T-helper 1 cell treated with Interleukin-12 subunit alpha and Interleukin-12 subunit beta and Interleukin-4 antibody, amounts not matched to agents 30 μg/mL and 1 μg/mL, for 36 hours (primary cell): ENCODE measurements at regions not wholly inside any gene's neighbourhood (a gene's known extent, or its start where the extent isn't known, plus 50 kb on each side); places are given as distances from the start of the nearest gene placed in this dataset.

ENCODE experiments used
- H3K27ac Mint-ChIP-seq: one replicate; pipeline ENCODE4 v1.8.0; 2021; ENCODE audit warnings: mild to moderate bottlenecking, mixed read lengths
- H3K27me3 Mint-ChIP-seq: one replicate; pipeline ENCODE4 v1.8.0; 2021; ENCODE audit warnings: low read depth, mixed read lengths
- H3K36me3 Mint-ChIP-seq: one replicate; pipeline ENCODE4 v1.8.0; 2021; ENCODE audit warnings: low read depth, mixed read lengths
- H3K4me1 Mint-ChIP-seq: one replicate; pipeline ENCODE4 v1.8.0; 2021; ENCODE audit warnings: low read depth, mixed read lengths
- H3K4me3 Mint-ChIP-seq: one replicate; pipeline ENCODE4 v1.8.0; 2021; ENCODE audit warnings: mild to moderate bottlenecking, moderate library complexity, mixed read lengths
- H3K9me3 Mint-ChIP-seq: one replicate; pipeline ENCODE4 v1.8.0; 2021; ENCODE audit warnings: mixed read lengths

- H3K27me3 Mint-ChIP-seq = no peaks in the 10 kb centered on the region
- no peak overlapping the region for H3K4me3 Mint-ChIP-seq
- H3K27ac Mint-ChIP-seq = no peak overlapping the region
- H3K4me1 Mint-ChIP-seq = no peaks in the 10 kb centered on the region
- no peaks in the 10 kb centered on the region for H3K9me3 Mint-ChIP-seq
- no peaks in the 10 kb centered on the region for H3K36me3 Mint-ChIP-seq
These were observed 238.5 kb downstream of the GALR1 start for GRCh38 chr18:77487951-77488740.

DNA sequence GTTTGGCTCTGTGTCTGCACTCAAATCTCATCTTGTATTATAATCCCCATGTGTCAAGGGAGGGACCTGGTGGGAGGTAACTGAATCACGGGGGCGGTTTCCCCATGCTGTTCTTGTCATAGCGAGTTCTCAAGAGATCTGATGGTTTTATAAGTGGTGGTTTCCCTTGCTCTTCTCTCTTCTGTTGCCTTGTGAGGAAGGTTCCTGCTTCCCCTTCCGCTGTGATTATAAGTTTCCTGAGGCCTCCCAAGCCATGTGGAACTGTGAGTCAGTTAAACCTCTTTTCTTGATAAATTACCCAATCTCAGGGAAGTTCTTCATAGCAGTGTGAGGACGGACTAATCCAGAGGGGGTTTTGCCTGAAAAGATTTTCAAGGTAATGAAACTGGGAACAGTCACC lies 245.4 kb downstream of the GALR1 start:
- Mint-ChIP-seq H3K27ac (no peak overlapping the region), H3K4me3 (no peak overlapping the region), H3K9me3 (no peaks in the 10 kb centered on the region), H3K4me1 (no peaks in the 10 kb centered on the region), H3K27me3 (no peaks in the 10 kb centered on the region), H3K36me3 (no peaks in the 10 kb centered on the region)

- Mint-ChIP-seq H3K27me3 (no peaks in the 10 kb centered on the region), H3K36me3 (no peaks in the 10 kb centered on the region), H3K27ac (no peak overlapping the region), H3K9me3 (no peaks in the 10 kb centered on the region), H3K4me1 (no peaks in the 10 kb centered on the region), H3K4me3 (no peak overlapping the region)
These were observed 246.5 kb downstream of the GALR1 start for GRCh38 chr18:77495982-77496690.

DNA sequence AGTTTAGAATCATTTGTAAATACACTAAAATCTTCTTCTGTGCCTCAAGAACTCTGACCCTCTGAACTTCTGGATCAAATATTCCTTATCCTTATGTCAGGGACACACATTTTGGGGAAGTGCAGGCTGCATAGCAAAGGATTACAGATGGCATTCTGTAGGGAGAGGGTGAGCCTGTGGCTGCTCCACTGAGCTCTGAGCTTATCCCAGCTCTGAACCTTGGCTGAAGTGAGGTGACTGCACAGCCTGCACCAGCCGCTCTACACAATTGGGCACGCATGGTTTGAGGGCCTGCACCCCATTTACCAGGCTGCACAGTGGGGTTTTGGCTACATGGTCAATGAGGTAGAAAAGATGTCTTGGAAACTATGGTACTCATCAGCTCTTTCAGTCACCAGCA lies 251.6 kb downstream of the GALR1 start:
- no peaks in the 10 kb centered on the region for H3K36me3 Mint-ChIP-seq
- no peak overlapping the region for H3K27ac Mint-ChIP-seq
- H3K9me3 Mint-ChIP-seq = no peaks in the 10 kb centered on the region
- no peaks in the 10 kb centered on the region for H3K4me1 Mint-ChIP-seq
- no peaks in the 10 kb centered on the region for H3K27me3 Mint-ChIP-seq
- no peak overlapping the region for H3K4me3 Mint-ChIP-seq

DNA sequence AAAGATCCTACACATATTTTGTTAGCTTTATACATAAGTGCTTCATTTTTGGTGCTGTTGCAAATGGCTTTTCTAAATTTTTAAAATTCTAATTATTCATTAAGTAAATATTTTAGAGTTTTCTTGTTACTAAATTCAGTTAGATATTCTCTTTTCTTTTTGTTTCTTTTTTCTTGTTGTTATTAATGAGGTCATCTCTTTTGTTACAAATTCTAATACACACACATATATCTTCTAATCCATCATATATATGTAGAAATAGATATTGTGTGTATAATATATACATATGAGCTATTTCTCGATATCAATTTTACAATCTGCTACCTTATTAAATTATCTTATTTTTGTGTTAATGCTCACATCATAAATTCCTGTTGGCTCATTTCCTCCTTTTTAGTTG lies 255.9 kb downstream of the GALR1 start:
- no peak overlapping the region for H3K27ac Mint-ChIP-seq
- H3K4me3 Mint-ChIP-seq = no peak overlapping the region
- H3K36me3 Mint-ChIP-seq = no peaks in the 10 kb centered on the region
- no peaks in the 10 kb centered on the region for H3K27me3 Mint-ChIP-seq
- H3K9me3 Mint-ChIP-seq = peaks cover 4% of the 10 kb centered on the region
- no peaks in the 10 kb centered on the region for H3K4me1 Mint-ChIP-seq

GRCh38 chr18:77512152-77512551 lies 262.5 kb downstream of the GALR1 start:
- Mint-ChIP-seq H3K36me3 (no peaks in the 10 kb centered on the region), H3K27me3 (no peaks in the 10 kb centered on the region), H3K9me3 (peaks cover 17% of the 10 kb centered on the region), H3K4me1 (no peaks in the 10 kb centered on the region), H3K27ac (no peak overlapping the region), H3K4me3 (no peak overlapping the region)

DNA sequence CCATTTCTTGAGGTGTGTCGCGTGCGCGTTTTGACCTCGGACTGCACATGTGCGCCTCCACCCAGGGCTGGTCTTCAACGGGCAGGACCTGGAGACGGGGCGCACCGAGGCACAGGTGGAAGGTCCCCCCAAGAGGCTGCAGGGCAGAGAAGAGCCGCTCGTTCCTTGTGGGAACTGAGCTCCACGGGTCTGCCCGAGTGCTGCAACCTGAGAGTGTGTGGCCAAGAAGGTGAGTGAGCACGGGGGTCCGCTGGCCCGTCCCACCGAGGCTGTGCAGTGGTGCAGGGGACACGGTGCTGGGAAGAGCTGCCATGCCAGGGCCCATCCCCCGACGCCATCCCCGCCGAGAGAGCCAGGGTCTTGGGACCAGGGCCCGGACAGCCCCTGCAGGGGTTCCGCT lies 268.3 kb downstream of the GALR1 start:
- Mint-ChIP-seq H3K27me3 (no peaks in the 10 kb centered on the region), H3K4me1 (no peaks in the 10 kb centered on the region), H3K9me3 (peaks cover 5% of the 10 kb centered on the region), H3K36me3 (no peaks in the 10 kb centered on the region), H3K27ac (no peak overlapping the region), H3K4me3 (no peak overlapping the region)

GRCh38 chr18:77520767-77521166 lies 271.1 kb downstream of the GALR1 start:
- Mint-ChIP-seq H3K4me3 (no peak overlapping the region), H3K36me3 (no peaks in the 10 kb centered on the region), H3K27me3 (no peaks in the 10 kb centered on the region), H3K9me3 (peaks cover 4% of the 10 kb centered on the region), H3K27ac (no peak overlapping the region), H3K4me1 (no peaks in the 10 kb centered on the region)

GRCh38 chr18:77522051-77522675 lies 272.5 kb downstream of the GALR1 start:
- no peak overlapping the region for H3K4me3 Mint-ChIP-seq
- no peaks in the 10 kb centered on the region for H3K4me1 Mint-ChIP-seq
- H3K27me3 Mint-ChIP-seq = no peaks in the 10 kb centered on the region
- H3K9me3 Mint-ChIP-seq = peaks cover 14% of the 10 kb centered on the region
- H3K27ac Mint-ChIP-seq = no peak overlapping the region
- H3K36me3 Mint-ChIP-seq = no peaks in the 10 kb centered on the region

- no peaks in the 10 kb centered on the region for H3K27me3 Mint-ChIP-seq
- no peak overlapping the region for H3K4me3 Mint-ChIP-seq
- peaks cover 22% of the 10 kb centered on the region for H3K9me3 Mint-ChIP-seq
- H3K36me3 Mint-ChIP-seq = no peaks in the 10 kb centered on the region
- no peak overlapping the region for H3K27ac Mint-ChIP-seq
- no peaks in the 10 kb centered on the region for H3K4me1 Mint-ChIP-seq
These were observed 275.3 kb downstream of the GALR1 start for GRCh38 chr18:77524909-77525308.

DNA sequence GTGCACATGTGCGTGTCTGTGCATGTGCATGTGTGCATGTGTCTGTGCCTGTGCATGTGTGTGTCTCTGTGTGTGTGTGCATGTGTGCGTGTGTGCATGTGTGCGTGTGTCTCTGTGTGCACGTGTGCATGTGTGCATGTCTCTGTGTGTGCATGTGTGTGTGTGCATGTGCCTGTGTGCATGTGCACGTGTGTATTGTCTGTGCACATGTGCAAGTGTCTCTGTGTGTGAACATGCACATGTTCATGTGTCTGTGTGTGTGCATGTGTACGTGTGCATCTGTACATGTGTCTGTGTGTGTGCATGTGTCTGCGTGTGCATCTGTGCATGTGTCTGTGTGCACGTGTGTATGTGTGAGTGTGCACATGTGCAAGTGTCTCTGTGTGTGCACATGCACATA lies 277.3 kb downstream of the GALR1 start:
- H3K27me3 Mint-ChIP-seq = no peaks in the 10 kb centered on the region
- H3K9me3 Mint-ChIP-seq = peaks cover 22% of the 10 kb centered on the region
- H3K36me3 Mint-ChIP-seq = no peaks in the 10 kb centered on the region
- no peaks in the 10 kb centered on the region for H3K4me1 Mint-ChIP-seq
- H3K27ac Mint-ChIP-seq = no peak overlapping the region
- no peak overlapping the region for H3K4me3 Mint-ChIP-seq

DNA sequence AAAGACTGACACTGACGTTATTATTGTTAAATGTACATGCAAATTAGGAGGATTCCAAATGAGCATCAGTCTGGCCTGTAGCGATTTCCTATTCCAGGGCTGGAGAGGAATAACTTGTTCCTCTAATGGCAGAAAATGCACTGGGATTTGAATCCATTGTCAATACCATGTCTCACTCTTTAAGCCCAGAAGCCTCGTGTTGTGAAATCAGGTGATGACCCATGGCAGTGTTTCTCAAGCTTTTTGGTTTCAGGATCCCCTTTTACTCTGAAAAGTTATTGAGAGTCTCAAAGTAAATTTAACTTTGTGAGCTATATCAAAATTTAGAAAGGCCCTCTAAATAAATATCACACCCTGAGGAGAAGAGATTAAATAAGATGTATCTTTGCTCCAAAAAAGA lies 279.2 kb downstream of the GALR1 start:
- Mint-ChIP-seq H3K9me3 (peaks cover 22% of the 10 kb centered on the region), H3K4me3 (no peak overlapping the region), H3K27me3 (no peaks in the 10 kb centered on the region), H3K4me1 (no peaks in the 10 kb centered on the region), H3K36me3 (no peaks in the 10 kb centered on the region), H3K27ac (no peak overlapping the region)

- no peaks in the 10 kb centered on the region for H3K27me3 Mint-ChIP-seq
- H3K27ac Mint-ChIP-seq = no peak overlapping the region
- no peaks in the 10 kb centered on the region for H3K36me3 Mint-ChIP-seq
- peaks cover 22% of the 10 kb centered on the region for H3K9me3 Mint-ChIP-seq
- no peak overlapping the region for H3K4me3 Mint-ChIP-seq
- no peaks in the 10 kb centered on the region for H3K4me1 Mint-ChIP-seq
These were observed 280.0 kb downstream of the GALR1 start for GRCh38 chr18:77529492-77530176.

- H3K27ac Mint-ChIP-seq = no peak overlapping the region
- no peaks in the 10 kb centered on the region for H3K4me1 Mint-ChIP-seq
- H3K27me3 Mint-ChIP-seq = no peaks in the 10 kb centered on the region
- no peaks in the 10 kb centered on the region for H3K36me3 Mint-ChIP-seq
- H3K9me3 Mint-ChIP-seq = peaks cover 18% of the 10 kb centered on the region
- no peak overlapping the region for H3K4me3 Mint-ChIP-seq
These were observed 281.1 kb downstream of the GALR1 start for GRCh38 chr18:77530732-77531131.
